ENCODE measurements at regions not wholly inside any gene's neighbourhood (a gene's known extent, or its start where the extent isn't known, plus 50 kb on each side); places are given as distances from the start of the nearest gene placed in this dataset.

DNA sequence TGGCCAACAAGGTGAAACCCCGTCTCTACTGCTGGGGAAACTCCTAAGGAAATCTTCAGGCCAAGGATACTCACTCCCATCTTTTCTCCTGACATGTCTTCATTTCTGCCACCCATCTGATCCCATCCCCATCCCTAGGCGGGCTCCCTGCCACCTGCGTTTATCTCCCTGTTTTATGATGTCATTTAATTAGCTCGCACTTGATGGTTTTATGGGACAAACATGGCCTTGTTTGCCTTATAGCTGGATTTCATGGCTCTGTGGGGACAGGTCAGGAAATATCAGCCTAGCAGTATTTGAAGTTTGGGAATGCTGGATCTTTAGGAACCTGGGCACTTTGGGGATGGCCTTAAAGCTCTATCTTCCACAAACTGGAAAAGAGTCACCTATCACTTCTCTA, 88.5 kb upstream of the CISTR start:
- TF ChIP-seq, protein P1, sequence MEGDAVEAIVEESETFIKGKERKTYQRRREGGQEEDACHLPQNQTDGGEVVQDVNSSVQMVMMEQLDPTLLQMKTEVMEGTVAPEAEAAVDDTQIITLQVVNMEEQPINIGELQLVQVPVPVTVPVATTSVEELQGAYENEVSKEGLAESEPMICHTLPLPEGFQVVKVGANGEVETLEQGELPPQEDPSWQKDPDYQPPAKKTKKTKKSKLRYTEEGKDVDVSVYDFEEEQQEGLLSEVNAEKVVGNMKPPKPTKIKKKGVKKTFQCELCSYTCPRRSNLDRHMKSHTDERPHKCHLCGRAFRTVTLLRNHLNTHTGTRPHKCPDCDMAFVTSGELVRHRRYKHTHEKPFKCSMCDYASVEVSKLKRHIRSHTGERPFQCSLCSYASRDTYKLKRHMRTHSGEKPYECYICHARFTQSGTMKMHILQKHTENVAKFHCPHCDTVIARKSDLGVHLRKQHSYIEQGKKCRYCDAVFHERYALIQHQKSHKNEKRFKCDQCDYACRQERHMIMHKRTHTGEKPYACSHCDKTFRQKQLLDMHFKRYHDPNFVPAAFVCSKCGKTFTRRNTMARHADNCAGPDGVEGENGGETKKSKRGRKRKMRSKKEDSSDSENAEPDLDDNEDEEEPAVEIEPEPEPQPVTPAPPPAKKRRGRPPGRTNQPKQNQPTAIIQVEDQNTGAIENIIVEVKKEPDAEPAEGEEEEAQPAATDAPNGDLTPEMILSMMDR (IDR thresholded peaks at IDR 0.05): no peak
- TF ChIP-seq POLR2A (IDR thresholded peaks at IDR 0.05) (no peak), EP300 (IDR thresholded peaks at IDR 0.05) (no peak), POLR2AphosphoS5 (IDR thresholded peaks at IDR 0.05) (no peak)
